NB4 (cell line): ENCODE measurements at regions not wholly inside any gene's neighbourhood (a gene's known extent, or its start where the extent isn't known, plus 50 kb on each side); places are given as distances from the start of the nearest gene placed in this dataset.
A peak's percentile ranks its signal among the peaks of the same experiment; 100 is the strongest.

Experiments
- DNase-seq: peaks from one replicate; pipeline ENCODE4 v3.0.0; 2010; ENCODE audit warnings: low read depth
- H3K4me3 ChIP-seq: one replicate; pipeline ENCODE4 v1.5.1; 2011; ENCODE audit warnings: mild to moderate bottlenecking, low read depth, low read length, moderate library complexity
- CTCF ChIP-seq: IDR thresholded peaks from one replicate; pipeline ENCODE4 v1.5.1; 2012; ENCODE audit warnings: low read depth, low read length
- MAX ChIP-seq: IDR thresholded peaks from 2 replicates; pipeline ENCODE4 v1.6.1; 2011; ENCODE audit warnings: low read depth, low read length
- MYC ChIP-seq: IDR thresholded peaks from 2 replicates; pipeline ENCODE4 v1.6.1; 2011; ENCODE audit warnings: low read depth, low read length
- POLR2A ChIP-seq: IDR thresholded peaks from 2 replicates; pipeline ENCODE4 v1.6.1; 2011; ENCODE audit warnings: mild to moderate bottlenecking; ENCODE audit not compliant: insufficient read length; ENCODE audit errors: extremely low read depth

GRCh38 chr10:29734962-29735627 is 100.3 kb upstream of the SVIL start:
- TF ChIP-seq MAX (no peak), MYC (no peak; the same call in 1 of the 2 replicates), POLR2A (no peak), CTCF (no peak)
- peak overlapping the region; percentile 53 for H3K4me3 ChIP-seq
- DNase-seq = peak; percentile 69

GRCh38 chr10:29734640-29734961 is 99.8 kb upstream of the SVIL start:
- peak; percentile 4 for DNase-seq
- peak overlapping the region; percentile 53 for H3K4me3 ChIP-seq
- TF ChIP-seq CTCF (no peak), POLR2A (no peak), MAX (no peak), MYC (no peak)

- TF ChIP-seq POLR2A (no peak), MYC (no peak), MAX (no peak), CTCF (no peak)
- no peak overlapping the region for H3K4me3 ChIP-seq
Observed at GRCh38 chr10:29733323-29733722, 98.6 kb upstream of the SVIL start.

GRCh38 chr10:29732918-29733317 is 98.1 kb upstream of the SVIL start:
- H3K4me3 ChIP-seq = no peak overlapping the region
- DNase-seq = no peak
- TF ChIP-seq MAX = no peak
- TF ChIP-seq POLR2A = no peak
- TF ChIP-seq MYC = no peak
- TF ChIP-seq CTCF = no peak

More at GRCh38 chr10:29733323-29733722, 98.6 kb upstream of the SVIL start:
- DNase-seq = no peak

GRCh38 chr10:29731760-29732159 is 97.0 kb upstream of the SVIL start:
- no peak overlapping the region for H3K4me3 ChIP-seq
- DNase-seq = no peak

More at GRCh38 chr10:29731760-29732159, 97.0 kb upstream of the SVIL start:
- TF ChIP-seq MYC (no peak), POLR2A (no peak), CTCF (no peak), MAX (no peak)
